Inferior parietal cortex (tissue), 1 donor: ENCODE measurements at regions not wholly inside any gene's neighbourhood (a gene's known extent, or its start where the extent isn't known, plus 50 kb on each side); places are given as distances from the start of the nearest gene placed in this dataset.

Experiments used
- DNase-seq: peaks from one replicate; pipeline ENCODE4 v3.0.0-alpha.2; 2016; ENCODE audit errors: extremely low spot score

GRCh38 chr3:31417486-31417885 lies 115.2 kb upstream of the STT3B start:
- no peak for DNase-seq

- no peak for DNase-seq
Observed at GRCh38 chr3:31420311-31420710, 112.4 kb upstream of the STT3B start.

- DNase-seq: no peak
Observed at GRCh38 chr3:31421314-31422048, 111.2 kb upstream of the STT3B start.

- DNase-seq: no peak
Observed at GRCh38 chr3:31422237-31422636, 110.5 kb upstream of the STT3B start.

GRCh38 chr3:31423482-31423881 lies 109.2 kb upstream of the STT3B start:
- DNase-seq: no peak

- no peak for DNase-seq
Observed at GRCh38 chr3:31425401-31425800, 107.3 kb upstream of the STT3B start.

GRCh38 chr3:31427623-31428022 lies 105.1 kb upstream of the STT3B start:
- no peak for DNase-seq

- no peak for DNase-seq
Observed at GRCh38 chr3:31431321-31431720, 101.4 kb upstream of the STT3B start.

GRCh38 chr3:31432897-31433678 lies 99.6 kb upstream of the STT3B start:
- no peak for DNase-seq

- no peak for DNase-seq
Observed at GRCh38 chr3:31433679-31433992, 99.1 kb upstream of the STT3B start.

- no peak for DNase-seq
Observed at GRCh38 chr3:31434819-31435218, 97.9 kb upstream of the STT3B start.

GRCh38 chr3:31436830-31437229 lies 95.9 kb upstream of the STT3B start:
- DNase-seq: no peak

- no peak for DNase-seq
Observed at GRCh38 chr3:31438742-31439141, 94.0 kb upstream of the STT3B start.

- no peak for DNase-seq
Observed at GRCh38 chr3:31439890-31440750, 92.6 kb upstream of the STT3B start.

GRCh38 chr3:31440878-31441277 lies 91.8 kb upstream of the STT3B start:
- DNase-seq: no peak

- no peak for DNase-seq
Observed at GRCh38 chr3:31442755-31443154, 90.0 kb upstream of the STT3B start.

GRCh38 chr3:31444220-31445142 lies 88.2 kb upstream of the STT3B start:
- no peak for DNase-seq

- no peak for DNase-seq
Observed at GRCh38 chr3:31445701-31446100, 87.0 kb upstream of the STT3B start.

- no peak for DNase-seq
Observed at GRCh38 chr3:31448035-31448881, 84.5 kb upstream of the STT3B start.

- DNase-seq: no peak
Observed at GRCh38 chr3:31448882-31449243, 83.9 kb upstream of the STT3B start.

- no peak for DNase-seq
Observed at GRCh38 chr3:31449318-31449717, 83.4 kb upstream of the STT3B start.
